NT2/D1 (cell line): ENCODE measurements at regions not wholly inside any gene's neighbourhood (a gene's known extent, or its start where the extent isn't known, plus 50 kb on each side); places are given as distances from the start of the nearest gene placed in this dataset.

ENCODE experiments used
- SUZ12 ChIP-seq: IDR thresholded peaks from 2 replicates; pipeline ENCODE4 v1.6.1; 2011; ENCODE audit not compliant: insufficient read length, insufficient read depth; ENCODE audit errors: extremely low read depth
- YY1 ChIP-seq: IDR thresholded peaks from 2 replicates; pipeline ENCODE4 v1.6.1; 2011; ENCODE audit not compliant: insufficient read length, insufficient read depth
- ZNF274 ChIP-seq: IDR thresholded peaks from 2 replicates; pipeline ENCODE4 v1.6.1; 2011; ENCODE audit warnings: mild to moderate bottlenecking, low read depth, low read length

DNA sequence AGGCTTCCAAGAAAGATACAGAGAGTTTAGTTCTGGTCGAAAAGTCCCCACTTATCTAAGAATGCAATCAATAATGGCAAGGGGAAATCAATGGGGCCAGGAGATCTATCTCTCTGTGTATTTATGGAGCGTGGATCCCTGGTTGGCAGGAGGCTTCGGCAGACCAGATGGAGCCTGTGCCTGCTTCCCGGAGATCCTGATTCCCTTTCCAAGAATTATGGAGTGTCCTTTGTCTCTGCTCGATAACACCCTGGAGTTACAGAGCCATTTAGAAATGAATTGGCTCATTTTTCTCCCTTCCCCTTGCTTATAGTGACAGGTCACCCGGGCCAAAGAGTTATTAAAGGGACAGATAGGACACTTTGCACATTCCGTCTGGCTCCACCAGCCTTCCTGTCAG lies 92.4 kb downstream of the ISX start:
- TF ChIP-seq SUZ12: no peak
- TF ChIP-seq YY1: no peak
- TF ChIP-seq ZNF274: no peak
